GM23338 (cell line): ENCODE measurements at regions not wholly inside any gene's neighbourhood (a gene's known extent, or its start where the extent isn't known, plus 50 kb on each side); places are given as distances from the start of the nearest gene placed in this dataset.

Source experiments
- ATAC-seq: fragments of 200-7000 bp; cut with Tn5 transposase; 3 replicates; pipeline ENCODE4 v1.9.1; 2020
- DNase-seq: peaks from one replicate; pipeline ENCODE4 v3.0.0-alpha.2; 2015; ENCODE audit warnings: low spot score
- H2AFZ ChIP-seq: fragments of 200-600 bp; sonication (generic); 2 replicates; pipeline ENCODE4 v1.8.0; 2016; ENCODE audit warnings: antibody characterized with exemption, mild to moderate bottlenecking, moderate library complexity
- H3F3A ChIP-seq: fragments of 200-600 bp; sonication (generic); replicated peaks from 2 replicates; pipeline ENCODE4 v1.8.0; 2017; ENCODE audit warnings: antibody characterized with exemption, mixed run types, low read depth
- H3K27ac ChIP-seq: fragments of 200-600 bp; sonication (generic); 2 replicates; pipeline ENCODE4 v1.6.1; 2016; ENCODE audit warnings: low read depth
- H3K27me3 ChIP-seq: fragments of 200-600 bp; sonication (generic); 2 replicates; pipeline ENCODE4 v1.8.0; 2016; ENCODE audit warnings: mild to moderate bottlenecking, mixed run types, moderate library complexity; ENCODE audit not compliant: insufficient read depth
- H3K36me3 ChIP-seq: fragments of 200-600 bp; sonication (generic); 2 replicates; pipeline ENCODE4 v1.8.0; 2016; ENCODE audit warnings: mild to moderate bottlenecking; ENCODE audit not compliant: insufficient read depth
- H3K4me1 ChIP-seq: fragments of 200-600 bp; sonication (generic); 2 replicates; pipeline ENCODE4 v1.8.0; 2016; ENCODE audit warnings: mild to moderate bottlenecking, moderate library complexity; ENCODE audit not compliant: insufficient read depth
- H3K4me2 ChIP-seq: fragments of 200-600 bp; sonication (generic); 2 replicates; pipeline ENCODE4 v1.7.1; 2017; ENCODE audit warnings: mixed run types
- H3K4me3 ChIP-seq: fragments of 200-600 bp; sonication (generic); 2 replicates; pipeline ENCODE4 v1.6.1; 2016; ENCODE audit warnings: mixed run types
- H3K79me2 ChIP-seq: fragments of 200-600 bp; sonication (generic); replicated peaks from 2 replicates; pipeline ENCODE4 v1.8.0; 2017; ENCODE audit warnings: mild to moderate bottlenecking; ENCODE audit not compliant: insufficient read depth
- H3K9me2 ChIP-seq: fragments of 200-600 bp; sonication (generic); 2 replicates; pipeline ENCODE4 v1.8.0; 2017; ENCODE audit not compliant: insufficient read depth
- H4K20me1 ChIP-seq: fragments of 200-600 bp; sonication (generic); replicated peaks from 2 replicates; pipeline ENCODE4 v1.8.0; 2017; ENCODE audit warnings: mild to moderate bottlenecking; ENCODE audit not compliant: insufficient read depth
- H3K27ac Mint-ChIP-seq: 2 replicates; pipeline ENCODE4 v1.8.0; 2020; ENCODE audit warnings: inconsistent platforms, mild to moderate bottlenecking, moderate library complexity, mixed read lengths
- H3K27me3 Mint-ChIP-seq: 3 replicates; pipeline ENCODE4 v1.8.0; 2022; ENCODE audit warnings: low read depth, mild to moderate bottlenecking, moderate library complexity, mixed read lengths, inconsistent platforms; ENCODE audit not compliant: insufficient read depth, poor library complexity
- H3K36me3 Mint-ChIP-seq: 3 replicates; pipeline ENCODE4 v1.8.0; 2021; ENCODE audit warnings: low read depth, mild to moderate bottlenecking, inconsistent platforms, moderate library complexity, mixed read lengths
- H3K4me1 Mint-ChIP-seq: 3 replicates; pipeline ENCODE4 v1.8.0; 2020; ENCODE audit warnings: mild to moderate bottlenecking, inconsistent platforms, mixed read lengths
- H3K4me3 Mint-ChIP-seq: 3 replicates; pipeline ENCODE4 v1.8.0; 2021; ENCODE audit warnings: moderate library complexity, mild to moderate bottlenecking, inconsistent platforms, mixed read lengths
- H3K9me3 Mint-ChIP-seq: 3 replicates; pipeline ENCODE4 v1.8.0; 2020; ENCODE audit warnings: moderate library complexity, mild to moderate bottlenecking, inconsistent platforms, mixed read lengths
- CREB1 ChIP-seq: fragments of 250-450 bp; sonication (Bioruptor Pico); IDR thresholded peaks from 2 replicates; pipeline ENCODE4 v1.5.0; 2020; ENCODE audit warnings: low read depth, mild to moderate bottlenecking, moderate library complexity
- CTCF ChIP-seq, 2 experiments: fragments of 200-600 bp in 1 of 2; sonication (generic) in 1 of 2; conservative IDR thresholded peaks; 2 replicates each; pipeline versions ENCODE4 v1.5.1 to v1.6.1; 2016 to 2017; ENCODE audit warnings: antibody characterized with exemption in 2 of 2, low read depth in 2 of 2, mild to moderate bottlenecking in 2 of 2, moderate library complexity in 1 of 2
- ETS1 ChIP-seq: IDR thresholded peaks from 2 replicates; pipeline ENCODE4 v1.6.1; 2016; ENCODE audit warnings: antibody characterized with exemption
- EZH2 ChIP-seq: fragments of 200-600 bp; sonication (generic); IDR thresholded peaks from one replicate; pipeline ENCODE4 v1.8.0; 2017; ENCODE audit warnings: antibody characterized with exemption, mild to moderate bottlenecking, low read depth; ENCODE audit not compliant: unreplicated experiment
- EZH2phosphoT487 ChIP-seq: fragments of 200-600 bp; sonication (generic); IDR thresholded peaks from one replicate; pipeline ENCODE4 v1.8.1; 2018; ENCODE audit warnings: antibody characterized with exemption; ENCODE audit not compliant: unreplicated experiment
- JUNB ChIP-seq: IDR thresholded peaks from one replicate; pipeline ENCODE4 v1.6.1; 2016; ENCODE audit warnings: antibody characterized with exemption; ENCODE audit not compliant: unreplicated experiment
- NANOG ChIP-seq: IDR thresholded peaks from 2 replicates; pipeline ENCODE4 v1.6.1; 2016; ENCODE audit warnings: antibody characterized with exemption, borderline replicate concordance
- POLR2AphosphoS5 ChIP-seq: IDR thresholded peaks from 2 replicates; pipeline ENCODE4 v1.6.1; 2016; ENCODE audit warnings: antibody characterized with exemption, low read depth
- STAT1 ChIP-seq: IDR thresholded peaks from one replicate; pipeline ENCODE4 v1.6.1; 2016; ENCODE audit warnings: antibody characterized with exemption; ENCODE audit not compliant: unreplicated experiment
- ZNF114 ChIP-seq: fragments of 250-450 bp; sonication (Bioruptor Pico); IDR thresholded peaks from 2 replicates; pipeline ENCODE4 v1.5.0; 2020; ENCODE audit warnings: mild to moderate bottlenecking, moderate library complexity
- ZNF331 ChIP-seq: fragments of 250-450 bp; sonication (Bioruptor Pico); IDR thresholded peaks from 2 replicates; pipeline ENCODE4 v1.5.0; 2020; ENCODE audit warnings: low read depth, mild to moderate bottlenecking, moderate library complexity
- TF ChIP-seq, protein P1 (sequence below): fragments of 250-450 bp; sonication (Bioruptor Pico); IDR thresholded peaks from 2 replicates; pipeline ENCODE4 v1.5.0; 2020; ENCODE audit warnings: mild to moderate bottlenecking, moderate library complexity
- TF ChIP-seq, protein P2 (sequence below): IDR thresholded peaks from one replicate; pipeline ENCODE4 v1.6.1; 2018; ENCODE audit warnings: antibody characterized with exemption; ENCODE audit not compliant: unreplicated experiment

DNA sequence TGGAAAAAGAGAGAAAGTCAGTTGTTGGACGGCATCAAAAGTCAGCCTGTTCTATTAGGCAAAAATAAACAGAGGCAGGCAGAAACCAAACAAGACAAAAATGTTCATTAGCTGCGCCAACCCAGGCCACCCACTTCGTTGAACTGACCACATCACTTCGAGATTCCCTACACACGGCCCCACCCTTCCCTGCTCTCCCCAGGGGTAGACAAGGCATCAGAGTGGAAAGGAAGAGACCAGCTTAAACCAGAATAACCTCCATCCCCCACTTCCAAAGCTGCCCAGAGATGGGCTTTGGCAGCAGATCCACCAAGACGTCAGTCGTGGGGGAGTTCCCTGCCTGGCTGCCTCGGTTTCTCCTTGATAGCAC is 204.6 kb upstream of the TSHZ3 start:
- Histone ChIP-seq H3K4me2 (no peak overlapping the region), H3K4me3 (no peak overlapping the region), H3K36me3 (no peaks in the 10 kb centered on the region), H4K20me1 (no peaks in the 10 kb centered on the region), H3K27me3 (no peaks in the 10 kb centered on the region), H3K27ac (no peak overlapping the region), H3K9me2 (peaks cover 16% of the 10 kb centered on the region), H3K4me1 (no peaks in the 10 kb centered on the region; the same call in 1 of the 2 replicates), H3F3A (no peaks in the 10 kb centered on the region), H2AFZ (peak overlapping the region; percentile 10; the same call in 1 of the 2 replicates), H3K79me2 (no peaks in the 10 kb centered on the region)
- Mint-ChIP-seq H3K4me3 (no peak overlapping the region), H3K9me3 (peaks cover 15% of the 10 kb centered on the region), H3K36me3 (no peaks in the 10 kb centered on the region), H3K27ac (no peak overlapping the region), H3K27me3 (peaks cover 4% of the 10 kb centered on the region), H3K4me1 (peaks cover 10% of the 10 kb centered on the region)
- no peak for DNase-seq
- TF ChIP-seq EZH2 (no peak), ZNF331 (CRISPR knock-in tag) (no peak), ZNF114 (CRISPR knock-in tag) (no peak), NANOG (no peak), POLR2AphosphoS5 (no peak), CTCF (conservative IDR thresholded peaks at IDR 0.05; ENCODE audit: low read depth in 2 of 2) (no peak), JUNB (no peak), CREB1 (CRISPR knock-in tag) (no peak), EZH2phosphoT487 (no peak), STAT1 (no peak), ETS1 (no peak)
- TF ChIP-seq, protein P1, sequence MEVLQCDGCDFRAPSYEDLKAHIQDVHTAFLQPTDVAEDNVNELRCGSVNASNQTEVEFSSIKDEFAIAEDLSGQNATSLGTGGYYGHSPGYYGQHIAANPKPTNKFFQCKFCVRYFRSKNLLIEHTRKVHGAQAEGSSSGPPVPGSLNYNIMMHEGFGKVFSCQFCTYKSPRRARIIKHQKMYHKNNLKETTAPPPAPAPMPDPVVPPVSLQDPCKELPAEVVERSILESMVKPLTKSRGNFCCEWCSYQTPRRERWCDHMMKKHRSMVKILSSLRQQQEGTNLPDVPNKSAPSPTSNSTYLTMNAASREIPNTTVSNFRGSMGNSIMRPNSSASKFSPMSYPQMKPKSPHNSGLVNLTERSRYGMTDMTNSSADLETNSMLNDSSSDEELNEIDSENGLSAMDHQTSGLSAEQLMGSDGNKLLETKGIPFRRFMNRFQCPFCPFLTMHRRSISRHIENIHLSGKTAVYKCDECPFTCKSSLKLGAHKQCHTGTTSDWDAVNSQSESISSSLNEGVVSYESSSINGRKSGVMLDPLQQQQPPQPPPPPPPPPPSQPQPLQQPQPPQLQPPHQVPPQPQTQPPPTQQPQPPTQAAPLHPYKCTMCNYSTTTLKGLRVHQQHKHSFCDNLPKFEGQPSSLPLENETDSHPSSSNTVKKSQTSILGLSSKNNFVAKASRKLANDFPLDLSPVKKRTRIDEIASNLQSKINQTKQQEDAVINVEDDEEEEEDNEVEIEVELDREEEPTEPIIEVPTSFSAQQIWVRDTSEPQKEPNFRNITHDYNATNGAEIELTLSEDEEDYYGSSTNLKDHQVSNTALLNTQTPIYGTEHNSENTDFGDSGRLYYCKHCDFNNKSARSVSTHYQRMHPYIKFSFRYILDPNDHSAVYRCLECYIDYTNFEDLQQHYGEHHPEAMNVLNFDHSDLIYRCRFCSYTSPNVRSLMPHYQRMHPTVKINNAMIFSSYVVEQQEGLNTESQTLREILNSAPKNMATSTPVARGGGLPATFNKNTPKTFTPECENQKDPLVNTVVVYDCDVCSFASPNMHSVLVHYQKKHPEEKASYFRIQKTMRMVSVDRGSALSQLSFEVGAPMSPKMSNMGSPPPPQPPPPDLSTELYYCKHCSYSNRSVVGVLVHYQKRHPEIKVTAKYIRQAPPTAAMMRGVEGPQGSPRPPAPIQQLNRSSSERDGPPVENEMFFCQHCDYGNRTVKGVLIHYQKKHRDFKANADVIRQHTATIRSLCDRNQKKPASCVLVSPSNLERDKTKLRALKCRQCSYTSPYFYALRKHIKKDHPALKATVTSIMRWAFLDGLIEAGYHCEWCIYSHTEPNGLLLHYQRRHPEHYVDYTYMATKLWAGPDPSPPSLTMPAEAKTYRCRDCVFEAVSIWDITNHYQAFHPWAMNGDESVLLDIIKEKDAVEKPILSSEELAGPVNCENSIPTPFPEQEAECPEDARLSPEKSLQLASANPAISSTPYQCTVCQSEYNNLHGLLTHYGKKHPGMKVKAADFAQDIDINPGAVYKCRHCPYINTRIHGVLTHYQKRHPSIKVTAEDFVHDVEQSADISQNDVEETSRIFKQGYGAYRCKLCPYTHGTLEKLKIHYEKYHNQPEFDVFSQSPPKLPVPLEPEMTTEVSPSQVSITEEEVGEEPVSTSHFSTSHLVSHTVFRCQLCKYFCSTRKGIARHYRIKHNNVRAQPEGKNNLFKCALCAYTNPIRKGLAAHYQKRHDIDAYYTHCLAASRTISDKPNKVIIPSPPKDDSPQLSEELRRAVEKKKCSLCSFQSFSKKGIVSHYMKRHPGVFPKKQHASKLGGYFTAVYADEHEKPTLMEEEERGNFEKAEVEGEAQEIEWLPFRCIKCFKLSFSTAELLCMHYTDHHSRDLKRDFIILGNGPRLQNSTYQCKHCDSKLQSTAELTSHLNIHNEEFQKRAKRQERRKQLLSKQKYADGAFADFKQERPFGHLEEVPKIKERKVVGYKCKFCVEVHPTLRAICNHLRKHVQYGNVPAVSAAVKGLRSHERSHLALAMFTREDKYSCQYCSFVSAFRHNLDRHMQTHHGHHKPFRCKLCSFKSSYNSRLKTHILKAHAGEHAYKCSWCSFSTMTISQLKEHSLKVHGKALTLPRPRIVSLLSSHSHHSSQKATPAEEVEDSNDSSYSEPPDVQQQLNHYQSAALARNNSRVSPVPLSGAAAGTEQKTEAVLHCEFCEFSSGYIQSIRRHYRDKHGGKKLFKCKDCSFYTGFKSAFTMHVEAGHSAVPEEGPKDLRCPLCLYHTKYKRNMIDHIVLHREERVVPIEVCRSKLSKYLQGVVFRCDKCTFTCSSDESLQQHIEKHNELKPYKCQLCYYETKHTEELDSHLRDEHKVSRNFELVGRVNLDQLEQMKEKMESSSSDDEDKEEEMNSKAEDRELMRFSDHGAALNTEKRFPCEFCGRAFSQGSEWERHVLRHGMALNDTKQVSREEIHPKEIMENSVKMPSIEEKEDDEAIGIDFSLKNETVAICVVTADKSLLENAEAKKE (CRISPR knock-in tag) = no peak
- TF ChIP-seq, protein P2, sequence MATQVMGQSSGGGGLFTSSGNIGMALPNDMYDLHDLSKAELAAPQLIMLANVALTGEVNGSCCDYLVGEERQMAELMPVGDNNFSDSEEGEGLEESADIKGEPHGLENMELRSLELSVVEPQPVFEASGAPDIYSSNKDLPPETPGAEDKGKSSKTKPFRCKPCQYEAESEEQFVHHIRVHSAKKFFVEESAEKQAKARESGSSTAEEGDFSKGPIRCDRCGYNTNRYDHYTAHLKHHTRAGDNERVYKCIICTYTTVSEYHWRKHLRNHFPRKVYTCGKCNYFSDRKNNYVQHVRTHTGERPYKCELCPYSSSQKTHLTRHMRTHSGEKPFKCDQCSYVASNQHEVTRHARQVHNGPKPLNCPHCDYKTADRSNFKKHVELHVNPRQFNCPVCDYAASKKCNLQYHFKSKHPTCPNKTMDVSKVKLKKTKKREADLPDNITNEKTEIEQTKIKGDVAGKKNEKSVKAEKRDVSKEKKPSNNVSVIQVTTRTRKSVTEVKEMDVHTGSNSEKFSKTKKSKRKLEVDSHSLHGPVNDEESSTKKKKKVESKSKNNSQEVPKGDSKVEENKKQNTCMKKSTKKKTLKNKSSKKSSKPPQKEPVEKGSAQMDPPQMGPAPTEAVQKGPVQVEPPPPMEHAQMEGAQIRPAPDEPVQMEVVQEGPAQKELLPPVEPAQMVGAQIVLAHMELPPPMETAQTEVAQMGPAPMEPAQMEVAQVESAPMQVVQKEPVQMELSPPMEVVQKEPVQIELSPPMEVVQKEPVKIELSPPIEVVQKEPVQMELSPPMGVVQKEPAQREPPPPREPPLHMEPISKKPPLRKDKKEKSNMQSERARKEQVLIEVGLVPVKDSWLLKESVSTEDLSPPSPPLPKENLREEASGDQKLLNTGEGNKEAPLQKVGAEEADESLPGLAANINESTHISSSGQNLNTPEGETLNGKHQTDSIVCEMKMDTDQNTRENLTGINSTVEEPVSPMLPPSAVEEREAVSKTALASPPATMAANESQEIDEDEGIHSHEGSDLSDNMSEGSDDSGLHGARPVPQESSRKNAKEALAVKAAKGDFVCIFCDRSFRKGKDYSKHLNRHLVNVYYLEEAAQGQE = no peak
- no peak for ATAC-seq
